ENCODE measurements at regions not wholly inside any gene's neighbourhood (a gene's known extent, or its start where the extent isn't known, plus 50 kb on each side); places are given as distances from the start of the nearest gene placed in this dataset.

DNA sequence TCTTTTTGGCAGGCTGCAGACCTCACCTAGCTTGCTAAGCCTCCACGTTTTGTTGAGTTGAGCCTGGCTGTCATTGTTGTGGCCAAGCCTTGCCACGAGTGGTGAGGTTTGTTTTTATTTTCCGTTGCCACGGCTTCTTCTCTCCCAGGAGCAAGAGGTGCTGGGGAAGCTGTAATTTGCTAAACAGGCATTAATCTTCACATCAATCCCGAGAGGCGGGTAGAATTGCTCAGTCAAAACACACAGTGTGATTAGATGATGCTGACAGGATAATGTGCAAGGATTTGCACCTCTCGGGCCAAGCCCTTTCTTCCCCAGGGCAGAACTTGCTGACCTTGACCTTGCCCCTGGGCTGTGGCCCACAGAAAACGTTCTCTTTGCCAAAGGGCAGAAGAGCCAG lies 72.2 kb upstream of the ATP6AP2 start:
- H3K4me3 Mint-ChIP-seq (ENCODE audit: unreplicated experiment), result no peak overlapping the region
- peaks cover 2% of the 10 kb centered on the region for H3K27me3 Mint-ChIP-seq (ENCODE audit: unreplicated experiment)
- no peak for DNase-seq (ENCODE audit: low spot score)
- peaks cover 4% of the 10 kb centered on the region for H3K4me1 Mint-ChIP-seq (ENCODE audit: unreplicated experiment)
- H3K36me3 Mint-ChIP-seq (ENCODE audit: low read depth, unreplicated experiment), result no peaks in the 10 kb centered on the region
- H3K9me3 Mint-ChIP-seq (ENCODE audit: unreplicated experiment), result no peaks in the 10 kb centered on the region
- no peak overlapping the region for H3K27ac Mint-ChIP-seq (ENCODE audit: unreplicated experiment)
- TF ChIP-seq CTCF (IDR thresholded peaks at IDR 0.05; ENCODE audit: unreplicated experiment), result no peak

DNA sequence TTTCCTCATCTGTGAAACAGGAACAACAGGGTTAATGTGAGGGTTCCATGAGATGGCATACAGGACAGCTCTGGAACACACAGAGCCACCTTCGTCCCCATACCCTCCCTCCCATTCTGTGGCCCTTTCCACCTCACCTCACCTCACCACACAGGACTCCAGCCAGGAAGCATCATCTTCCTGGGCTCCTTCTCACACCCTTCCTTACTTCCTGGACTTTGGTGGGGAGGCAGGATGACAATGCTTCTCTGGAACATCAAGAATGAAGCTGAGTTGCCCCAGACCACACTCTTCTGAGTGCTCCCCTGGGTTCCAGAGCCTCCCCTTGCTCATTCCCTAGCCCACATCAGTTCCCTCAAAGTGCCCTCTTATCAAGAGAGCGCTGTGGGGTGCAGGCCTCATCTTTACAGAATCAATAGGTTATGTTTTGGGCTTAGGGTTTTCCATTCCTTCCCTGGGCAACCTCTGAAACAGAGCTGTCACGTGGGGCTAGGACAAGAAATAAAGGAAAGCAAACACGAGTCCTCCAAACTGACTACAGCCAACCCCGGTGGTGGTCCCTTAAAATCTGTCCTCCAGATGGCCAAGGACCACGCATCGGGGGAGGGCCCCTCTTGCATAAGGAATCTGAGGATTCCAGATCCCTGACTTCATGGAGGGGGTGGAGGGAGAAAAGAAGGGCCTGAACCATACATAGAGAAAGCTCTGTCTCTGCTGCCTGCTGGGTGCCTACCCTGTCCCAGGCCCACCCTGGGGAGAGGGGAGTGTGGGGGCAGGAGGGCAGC lies 74.4 kb upstream of the ATP6AP2 start:
- Mint-ChIP-seq H3K27me3 (ENCODE audit: unreplicated experiment) (peaks cover 2% of the 10 kb centered on the region), H3K27ac (ENCODE audit: unreplicated experiment) (no peak overlapping the region), H3K4me1 (ENCODE audit: unreplicated experiment) (peaks cover 4% of the 10 kb centered on the region), H3K9me3 (ENCODE audit: unreplicated experiment) (no peaks in the 10 kb centered on the region), H3K4me3 (ENCODE audit: unreplicated experiment) (no peak overlapping the region), H3K36me3 (ENCODE audit: low read depth, unreplicated experiment) (no peaks in the 10 kb centered on the region)
- no peak for TF ChIP-seq CTCF (IDR thresholded peaks at IDR 0.05; ENCODE audit: unreplicated experiment)
- no peak for DNase-seq (ENCODE audit: low spot score)

GRCh38 chrX:40504801-40505605 lies 75.8 kb upstream of the ATP6AP2 start:
- H3K4me1 Mint-ChIP-seq (ENCODE audit: unreplicated experiment), result peaks cover 4% of the 10 kb centered on the region
- no peak overlapping the region for H3K4me3 Mint-ChIP-seq (ENCODE audit: unreplicated experiment)
- no peak overlapping the region for H3K27ac Mint-ChIP-seq (ENCODE audit: unreplicated experiment)
- no peak for DNase-seq (ENCODE audit: low spot score)
- TF ChIP-seq CTCF (IDR thresholded peaks at IDR 0.05; ENCODE audit: unreplicated experiment), result no peak
- no peaks in the 10 kb centered on the region for H3K36me3 Mint-ChIP-seq (ENCODE audit: low read depth, unreplicated experiment)
- no peaks in the 10 kb centered on the region for H3K27me3 Mint-ChIP-seq (ENCODE audit: unreplicated experiment)
- H3K9me3 Mint-ChIP-seq (ENCODE audit: unreplicated experiment), result no peaks in the 10 kb centered on the region

- H3K27ac Mint-ChIP-seq (ENCODE audit: unreplicated experiment), result no peak overlapping the region
- no peaks in the 10 kb centered on the region for H3K36me3 Mint-ChIP-seq (ENCODE audit: low read depth, unreplicated experiment)
- no peak for DNase-seq (ENCODE audit: low spot score)
- TF ChIP-seq CTCF (IDR thresholded peaks at IDR 0.05; ENCODE audit: unreplicated experiment), result no peak
- H3K9me3 Mint-ChIP-seq (ENCODE audit: unreplicated experiment), result no peaks in the 10 kb centered on the region
- H3K4me1 Mint-ChIP-seq (ENCODE audit: unreplicated experiment), result peaks cover 4% of the 10 kb centered on the region
- H3K27me3 Mint-ChIP-seq (ENCODE audit: unreplicated experiment), result peaks cover under 1% of the 10 kb centered on the region
- H3K4me3 Mint-ChIP-seq (ENCODE audit: unreplicated experiment), result no peak overlapping the region
Observed at GRCh38 chrX:40503094-40503493, 77.7 kb upstream of the ATP6AP2 start.

DNA sequence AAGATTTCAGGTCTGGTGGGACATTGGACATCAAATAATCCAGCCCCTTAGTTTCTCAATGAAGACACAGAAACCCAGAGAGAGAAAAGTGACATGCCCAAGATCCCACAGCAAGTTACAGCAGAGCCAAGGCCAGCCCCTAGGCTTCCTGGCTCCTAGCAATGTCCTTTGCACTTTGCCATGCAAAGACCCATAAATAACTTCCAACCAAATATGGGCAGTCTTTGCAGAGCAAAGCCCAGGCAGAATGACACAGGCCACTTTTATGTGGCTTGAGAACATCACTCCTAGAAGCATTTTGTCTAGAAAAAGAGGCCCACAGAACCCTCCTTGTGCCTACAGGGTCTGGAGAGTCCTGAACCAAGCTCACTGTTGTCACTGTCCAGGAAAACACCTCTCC lies 78.1 kb upstream of the ATP6AP2 start:
- H3K36me3 Mint-ChIP-seq (ENCODE audit: low read depth, unreplicated experiment), result no peaks in the 10 kb centered on the region
- no peak for DNase-seq (ENCODE audit: low spot score)
- no peak for TF ChIP-seq CTCF (IDR thresholded peaks at IDR 0.05; ENCODE audit: unreplicated experiment)
- H3K4me1 Mint-ChIP-seq (ENCODE audit: unreplicated experiment), result peaks cover 4% of the 10 kb centered on the region
- H3K9me3 Mint-ChIP-seq (ENCODE audit: unreplicated experiment), result no peaks in the 10 kb centered on the region
- no peak overlapping the region for H3K27ac Mint-ChIP-seq (ENCODE audit: unreplicated experiment)
- H3K27me3 Mint-ChIP-seq (ENCODE audit: unreplicated experiment), result peaks cover 3% of the 10 kb centered on the region
- H3K4me3 Mint-ChIP-seq (ENCODE audit: unreplicated experiment), result no peak overlapping the region

Data from endothelial cell (in vitro differentiated cells).